IPS DF 4.7 (cell line): ENCODE measurements at regions not wholly inside any gene's neighbourhood (a gene's known extent, or its start where the extent isn't known, plus 50 kb on each side); places are given as distances from the start of the nearest gene placed in this dataset.
"Not testable (repeated sequence)": the region's sequence is repeated elsewhere in the genome, so short reads cannot be mapped to it uniquely, and the experiment has no call there.

Experiments
- DNase-seq: peaks from one replicate; pipeline ENCODE4 v3.0.0-alpha.2; 2013; ENCODE audit warnings: low spot score; ENCODE audit errors: extremely low read depth

DNA sequence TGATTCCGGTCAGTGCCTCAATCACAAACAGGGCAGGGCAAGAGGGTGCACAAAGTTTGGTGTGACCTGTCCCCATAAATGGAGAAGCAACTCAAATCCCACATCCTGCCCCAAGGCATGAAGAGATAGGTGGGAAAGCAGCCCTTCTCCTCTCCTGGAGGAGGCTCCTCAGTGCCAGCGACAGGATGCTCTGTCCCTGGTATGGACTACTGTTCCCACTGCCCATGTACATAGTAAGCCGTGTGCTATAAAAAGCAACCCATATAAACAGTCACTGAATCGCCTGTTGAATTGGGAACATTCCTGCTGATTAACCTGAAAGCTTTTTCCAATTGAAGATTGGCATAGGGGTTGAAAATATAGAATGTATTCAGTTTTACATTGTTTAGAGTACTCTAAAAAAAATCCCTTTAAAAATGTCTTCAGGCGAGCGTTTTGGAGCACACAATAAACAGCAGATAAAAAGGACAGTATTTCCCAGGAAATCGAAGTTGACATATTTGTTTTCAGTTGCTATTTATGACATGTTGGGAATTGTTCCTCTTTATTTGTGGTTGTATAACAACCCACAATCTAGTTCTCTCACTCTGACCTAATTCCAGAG, 513.9 kb downstream of the DIRAS2 start:
- DNase-seq = no peak

- DNase-seq = no peak
These were observed 513.2 kb downstream of the DIRAS2 start for GRCh38 chr9:90129446-90129845.

DNA sequence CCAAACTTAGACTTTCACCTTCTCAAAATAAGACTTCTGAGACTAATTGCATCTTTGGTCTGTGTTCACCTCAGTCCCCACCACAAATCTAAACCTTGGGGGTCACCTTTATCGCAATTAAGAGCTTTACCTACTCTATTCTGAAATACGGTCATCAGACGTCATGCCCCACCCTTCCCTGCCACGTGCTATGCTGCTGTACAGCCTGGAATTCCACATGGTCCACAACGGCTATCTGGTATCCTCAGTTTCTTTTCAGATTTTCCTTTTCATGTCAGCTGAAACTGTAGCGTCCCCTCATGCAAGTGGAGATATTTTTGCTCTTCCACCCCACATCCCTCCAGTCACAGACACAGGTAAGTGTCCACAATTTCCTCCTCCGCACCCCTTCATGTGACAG, 511.1 kb downstream of the DIRAS2 start:
- DNase-seq = no peak

DNA sequence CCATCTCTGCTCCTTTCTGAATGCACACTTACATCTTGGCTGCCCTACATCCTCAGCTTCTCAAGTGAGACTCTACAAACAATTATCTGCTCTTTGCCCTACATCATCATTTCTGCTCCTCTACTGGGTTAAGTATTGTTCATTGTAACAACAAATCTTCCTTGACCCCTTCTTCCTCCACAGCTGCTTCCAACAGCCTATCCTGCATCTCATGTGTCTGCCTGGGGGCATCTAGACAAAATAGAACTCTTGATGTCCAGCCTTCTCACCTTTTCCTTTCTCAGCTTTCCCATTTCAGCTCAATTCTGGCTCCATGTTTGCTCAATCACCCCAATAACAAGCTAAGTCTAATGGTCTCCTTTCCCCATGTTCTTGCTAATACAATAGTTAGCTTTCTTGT, 509.8 kb downstream of the DIRAS2 start:
- DNase-seq = no peak

DNA sequence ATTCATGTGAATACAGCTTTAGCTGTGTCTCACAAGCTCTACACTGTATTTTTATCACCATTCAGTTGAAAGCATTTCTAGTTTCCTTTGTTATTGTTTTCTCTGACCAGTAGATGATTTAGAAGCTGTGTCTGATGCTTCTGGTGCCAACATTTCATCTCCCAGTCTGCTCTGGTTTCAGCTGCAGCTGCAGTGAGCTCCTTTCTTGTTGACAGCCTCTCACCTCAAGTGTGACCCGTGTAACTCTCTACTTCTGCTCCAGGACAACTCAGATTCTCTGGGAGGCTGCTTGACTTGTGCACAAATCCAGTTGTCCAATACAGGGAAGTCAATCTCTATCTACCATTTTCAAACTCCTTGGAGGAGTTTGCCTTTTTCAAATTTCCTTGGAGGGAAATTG, 504.8 kb downstream of the DIRAS2 start:
- no peak for DNase-seq

DNA sequence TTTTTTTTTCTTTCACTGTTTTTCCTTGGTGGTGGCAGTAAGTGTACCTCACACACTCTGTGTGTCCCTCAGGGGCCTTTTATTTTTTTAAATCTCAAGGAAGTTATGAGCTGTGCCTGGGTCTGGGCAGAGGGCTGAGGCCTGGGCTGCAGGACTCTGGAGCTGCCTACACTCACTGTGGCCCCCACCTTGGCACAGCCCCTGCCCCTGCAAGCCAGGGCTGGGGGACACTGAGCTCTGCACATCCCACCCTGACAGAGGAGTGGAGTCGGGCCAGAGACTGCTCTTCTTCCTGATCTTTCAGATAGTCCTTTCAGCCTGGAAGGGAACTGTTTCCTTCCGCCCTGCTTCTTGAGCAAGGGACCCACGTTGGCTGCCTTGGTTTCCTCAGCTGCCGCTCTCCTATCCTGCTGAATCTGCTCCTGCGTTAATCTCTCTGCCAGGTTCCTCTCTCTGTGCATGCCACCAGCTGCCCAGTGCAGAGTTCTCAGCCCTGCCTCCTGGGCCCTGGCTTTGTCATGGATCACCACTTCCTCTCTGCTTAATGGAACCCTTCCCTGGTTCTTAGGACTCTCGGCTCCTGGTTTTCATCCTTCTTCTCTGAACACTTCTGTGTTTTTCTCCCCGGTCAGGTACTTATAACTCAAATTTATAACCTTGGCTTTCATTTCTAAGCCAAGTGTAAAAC, 502.3 kb downstream of the DIRAS2 start:
- no peak for DNase-seq

DNA sequence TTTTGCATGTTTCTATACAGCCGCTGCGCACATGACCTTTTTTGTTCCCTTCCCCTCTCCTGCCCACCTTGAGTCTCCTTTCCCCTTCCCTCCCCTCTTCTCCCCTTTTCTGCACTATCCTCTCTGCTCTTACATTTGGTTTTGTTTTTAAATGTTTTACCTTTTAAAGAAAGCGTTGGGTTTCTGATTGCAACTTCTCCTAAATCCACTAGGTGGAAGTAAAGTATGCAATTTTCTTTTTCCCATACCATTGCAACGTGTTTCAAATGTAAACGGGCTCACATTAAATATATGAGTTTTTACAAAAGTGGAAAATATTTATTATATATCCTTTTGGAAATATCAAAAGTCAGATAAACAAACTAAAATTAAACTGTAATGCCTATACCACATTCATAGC, 500.9 kb downstream of the DIRAS2 start:
- no peak for DNase-seq

DNA sequence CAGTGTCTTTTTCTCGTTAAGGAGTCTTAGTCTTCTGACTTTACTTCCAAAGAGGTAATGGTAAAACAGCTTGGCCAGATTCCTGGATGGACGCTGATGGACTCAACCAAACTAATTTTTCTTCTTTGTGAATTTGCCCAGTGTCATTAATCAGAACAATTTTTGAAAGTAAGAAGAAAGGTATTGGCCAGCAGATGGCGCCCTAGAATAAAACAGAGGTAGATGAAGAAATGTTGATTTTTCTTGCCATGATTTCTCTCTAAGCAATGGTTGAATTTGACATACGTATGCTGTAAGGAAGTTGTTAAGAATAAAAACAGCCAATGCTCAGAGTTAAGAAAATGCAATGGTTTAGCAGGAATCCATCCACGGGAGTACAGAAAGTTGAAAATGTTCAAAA, 500.0 kb downstream of the DIRAS2 start:
- no peak for DNase-seq

- no peak for DNase-seq
These were observed 495.2 kb downstream of the DIRAS2 start for GRCh38 chr9:90147426-90147825.

DNA sequence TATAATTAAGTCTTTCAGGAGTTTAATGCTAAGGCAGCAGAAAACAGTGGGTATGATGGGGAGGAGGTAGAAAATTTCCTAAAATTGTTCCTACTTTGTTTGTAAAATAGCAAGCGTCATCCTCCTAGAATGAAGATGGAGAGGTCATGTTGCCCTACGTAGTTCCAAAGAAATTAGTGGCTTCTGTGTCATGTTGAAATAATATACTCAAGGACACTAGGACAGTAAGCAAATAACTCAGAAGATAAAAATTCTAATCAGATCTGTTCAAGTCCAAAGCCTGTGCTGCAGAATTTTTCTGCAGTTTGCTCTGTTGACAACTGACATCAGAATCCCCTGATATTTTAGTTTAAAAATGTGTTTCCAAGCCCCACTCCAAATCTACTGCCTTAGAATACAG, 486.3 kb downstream of the DIRAS2 start:
- no peak for DNase-seq

DNA sequence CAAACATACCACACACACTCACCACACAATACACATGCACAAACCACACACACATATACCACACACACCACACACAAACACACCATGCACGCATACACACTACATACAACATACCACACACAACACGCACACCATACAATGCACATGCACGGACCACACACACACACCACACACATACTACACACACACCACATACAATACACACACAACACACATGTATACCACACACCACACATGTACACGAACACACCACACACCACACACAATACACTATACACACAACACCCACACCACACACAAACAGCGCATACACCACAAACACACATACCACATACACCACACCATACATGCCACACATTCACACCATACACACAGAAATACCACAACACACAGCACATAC, 480.3 kb downstream of the DIRAS2 start:
- no peak for DNase-seq

DNA sequence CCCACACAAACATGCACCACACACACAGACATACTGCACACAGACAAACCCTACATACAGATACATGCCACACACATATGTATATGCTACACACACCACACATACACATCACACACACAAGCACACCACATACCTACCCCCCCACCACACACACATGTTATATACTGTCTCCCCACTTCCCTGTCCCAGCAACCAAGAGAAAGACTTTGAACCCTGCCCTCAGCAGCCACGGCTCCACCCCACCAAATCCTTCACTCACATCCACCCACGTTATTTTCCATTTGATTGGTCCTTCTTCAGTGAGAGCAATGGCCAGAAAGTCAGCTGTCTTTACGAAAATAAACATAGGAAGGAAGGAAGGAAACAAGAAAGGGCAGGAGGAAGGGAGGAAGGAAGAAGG, 479.8 kb downstream of the DIRAS2 start:
- no peak for DNase-seq

- no peak for DNase-seq
These were observed 477.3 kb downstream of the DIRAS2 start for GRCh38 chr9:90165281-90165680.

- DNase-seq = not testable (repeated sequence)
These were observed 476.2 kb downstream of the DIRAS2 start for GRCh38 chr9:90166374-90166773.

GRCh38 chr9:90167914-90168313, 474.7 kb downstream of the DIRAS2 start:
- no peak for DNase-seq

GRCh38 chr9:90169490-90169889, 473.1 kb downstream of the DIRAS2 start:
- no peak for DNase-seq

- DNase-seq = not testable (repeated sequence)
These were observed 468.7 kb downstream of the DIRAS2 start for GRCh38 chr9:90173935-90174334.

DNA sequence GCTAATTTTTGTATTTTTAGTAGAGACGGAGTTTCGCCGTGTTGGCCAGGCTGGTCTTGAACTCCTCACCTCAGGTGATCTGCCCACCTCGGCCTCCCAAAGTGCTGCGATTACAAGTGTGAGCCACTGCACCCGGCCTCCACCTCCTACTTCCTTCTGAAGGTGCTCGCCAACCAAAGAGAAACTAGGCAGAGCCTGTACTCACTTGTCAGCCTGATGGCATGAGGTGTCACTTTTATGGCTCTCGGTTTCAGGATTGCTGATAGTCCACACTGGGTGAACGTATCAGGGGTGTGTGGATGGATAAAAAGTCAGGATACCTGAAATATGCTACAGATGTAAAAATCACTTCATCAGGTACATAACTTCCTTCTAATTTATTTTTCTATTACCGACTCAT, 468.3 kb downstream of the DIRAS2 start:
- DNase-seq = not testable (repeated sequence)

- DNase-seq = no peak
These were observed 467.4 kb downstream of the DIRAS2 start for GRCh38 chr9:90175257-90175656.

DNA sequence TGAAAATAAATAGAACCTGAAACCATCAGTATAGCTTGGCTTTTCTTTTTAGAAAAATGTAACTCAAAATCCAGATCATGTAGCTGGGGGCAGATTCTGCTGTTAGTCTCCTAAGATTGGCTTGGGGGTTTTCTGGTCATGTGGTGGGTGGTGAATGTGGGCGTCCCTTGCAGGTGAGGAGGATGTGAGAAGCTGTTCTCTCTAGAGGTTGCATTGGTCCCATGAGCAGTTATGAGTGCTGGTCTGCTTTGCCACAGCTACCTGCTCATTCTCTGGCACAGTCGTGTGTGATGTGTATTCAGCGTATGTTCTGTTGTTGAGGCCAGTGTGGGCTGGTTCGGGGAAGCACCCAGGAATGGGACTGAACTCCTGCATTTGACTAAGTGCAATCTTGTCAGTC, 466.8 kb downstream of the DIRAS2 start:
- no peak for DNase-seq

GRCh38 chr9:90176901-90177300, 465.7 kb downstream of the DIRAS2 start:
- DNase-seq = no peak

GRCh38 chr9:90180381-90180780, 462.2 kb downstream of the DIRAS2 start:
- no peak for DNase-seq

- no peak for DNase-seq
These were observed 454.0 kb downstream of the DIRAS2 start for GRCh38 chr9:90188656-90189055.
